GM18507 (cell line): ENCODE measurements at regions not wholly inside any gene's neighbourhood (a gene's known extent, or its start where the extent isn't known, plus 50 kb on each side); places are given as distances from the start of the nearest gene placed in this dataset.

Experiments
- DNase-seq: peaks from one replicate; pipeline ENCODE4 v3.0.0; 2011; ENCODE audit warnings: low read depth; ENCODE audit not compliant: insufficient read length; ENCODE audit errors: extremely low spot score
- FAIRE-seq: peaks from 2 replicates; lab custom pipeline; 2011; peaks lifted over from hg19 to GRCh38; lab: Jason Lieb, UNC

GRCh38 chr22:47567126-47568090 is 805.0 kb downstream of the TBC1D22A start:
- FAIRE-seq (no peak), DNase-seq (no peak)

- FAIRE-seq (no peak), DNase-seq (no peak)
Measured at GRCh38 chr22:47566491-47566890, 804.0 kb downstream of the TBC1D22A start.

GRCh38 chr22:47565607-47566006 is 803.2 kb downstream of the TBC1D22A start:
- DNase-seq (no peak), FAIRE-seq (no peak)

- FAIRE-seq (no peak), DNase-seq (no peak)
Measured at GRCh38 chr22:47564651-47565434, 802.4 kb downstream of the TBC1D22A start.

- no peak for FAIRE-seq
- DNase-seq = no peak
Measured at GRCh38 chr22:47564158-47564450, 801.7 kb downstream of the TBC1D22A start.

GRCh38 chr22:47563406-47564157 is 801.1 kb downstream of the TBC1D22A start:
- FAIRE-seq (no peak), DNase-seq (no peak)

- FAIRE-seq (no peak), DNase-seq (no peak)
Measured at GRCh38 chr22:47561766-47562165, 799.3 kb downstream of the TBC1D22A start.

- DNase-seq (no peak), FAIRE-seq (no peak)
Measured at GRCh38 chr22:47561115-47561675, 798.7 kb downstream of the TBC1D22A start.

GRCh38 chr22:47558828-47559700 is 796.6 kb downstream of the TBC1D22A start:
- no peak for DNase-seq
- no peak for FAIRE-seq

- FAIRE-seq (no peak), DNase-seq (no peak)
Measured at GRCh38 chr22:47556473-47556872, 794.0 kb downstream of the TBC1D22A start.

- no peak for DNase-seq
- no peak for FAIRE-seq
Measured at GRCh38 chr22:47553436-47553835, 791.0 kb downstream of the TBC1D22A start.

- no peak for FAIRE-seq
Measured at GRCh38 chr22:47552541-47553205, 790.2 kb downstream of the TBC1D22A start.

GRCh38 chr22:47552024-47552423 is 789.6 kb downstream of the TBC1D22A start:
- FAIRE-seq (no peak), DNase-seq (no peak)

More at GRCh38 chr22:47552541-47553205, 790.2 kb downstream of the TBC1D22A start:
- DNase-seq = no peak

GRCh38 chr22:47551431-47551775 is 789.0 kb downstream of the TBC1D22A start:
- FAIRE-seq = no peak
- DNase-seq = no peak

- DNase-seq (no peak), FAIRE-seq (no peak)
Measured at GRCh38 chr22:47550524-47551430, 788.3 kb downstream of the TBC1D22A start.

GRCh38 chr22:47549741-47550340 is 787.4 kb downstream of the TBC1D22A start:
- FAIRE-seq = no peak
- no peak for DNase-seq
